Right cardiac atrium (tissue), 5 donors: ENCODE measurements at regions not wholly inside any gene's neighbourhood (a gene's known extent, or its start where the extent isn't known, plus 50 kb on each side); places are given as distances from the start of the nearest gene placed in this dataset.

ENCODE experiments used
- ATAC-seq, 2 donors: fragments of 200-7000 bp; cut with Tn5 transposase; one replicate each; pipeline versions ENCODE4 v1.8.0 to v1.9.1; 2020; ENCODE audit warnings: moderate library complexity in 2 of 2, mild to moderate bottlenecking in 1 of 2
- DNase-seq, 3 donors: peaks; one replicate each; pipeline ENCODE4 v3.0.0-alpha.2; 2020
- H3K27ac ChIP-seq: one replicate; pipeline ENCODE4 v1.5.1; 2013; ENCODE audit warnings: mild to moderate bottlenecking, low read length, control low read depth, moderate library complexity
- H3K27me3 ChIP-seq: one replicate; pipeline ENCODE4 v1.6.1; 2013; ENCODE audit not compliant: control insufficient read depth, insufficient read depth
- H3K4me1 ChIP-seq: one replicate; pipeline ENCODE4 v1.6.1; 2013; ENCODE audit warnings: low read length; ENCODE audit not compliant: control insufficient read depth, insufficient read depth
- H3K4me3 ChIP-seq: one replicate; pipeline ENCODE4 v1.5.1; 2013; ENCODE audit warnings: low read length, control low read depth
- H3K9me3 ChIP-seq: one replicate; pipeline ENCODE4 v1.6.1; 2013; ENCODE audit warnings: low read length; ENCODE audit not compliant: control insufficient read depth
- WGBS: extraction: QIAGEN DNeasy Blood & Tissue Kit; methylation state at CpG from one replicate; pipeline ENCODE4 v1.1.7; 2013; 5-methylcytosine and 5-hydroxymethylcytosine counted together
- intact Hi-C, 4 donors: fragments of 100-400 bp; cut with DNase I; formaldehyde crosslinking; loops; one replicate each; pipeline versions ENCODE4 v1.11.0 to v1.14.0; 2022 to 2023
- donor health status: healthy with polysubstance abuse.
- donor health status: DM: no; HTN: yes; CAD: no.
- donor health status: DM: no; HTN: no; CAD: no.
- donor health status: DM: no; HTN: yes; CAD: no; lungs with severe emphysema.
- donor health status: DM: yes; HTN: yes; CAD: no.

DNA sequence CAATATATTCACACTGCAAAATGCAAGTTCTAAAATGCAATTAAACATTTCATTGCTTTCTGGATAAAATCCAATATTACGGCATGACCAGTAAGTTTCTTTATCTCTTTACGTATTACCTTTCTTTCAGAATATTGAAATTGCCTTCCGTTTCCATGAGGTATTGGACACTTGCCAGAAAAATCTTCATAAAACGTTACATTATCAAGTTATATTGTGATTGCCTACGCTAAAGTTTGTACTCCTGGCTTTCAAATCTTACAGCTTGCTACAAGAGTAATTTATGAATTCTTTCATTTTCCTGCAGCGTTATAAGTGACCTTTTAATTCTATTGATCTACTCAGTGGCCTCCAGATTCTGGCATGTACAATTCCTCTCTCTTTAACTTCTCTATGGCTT lies 1349.3 kb downstream of the OTOL1 start:
- no peaks in the 10 kb centered on the region for H3K9me3 ChIP-seq
- no peaks in the 10 kb centered on the region for H3K27me3 ChIP-seq
- WGBS, result no CpG with 5 or more reads among the region's 6 CpGs
- ATAC-seq (no peak), DNase-seq (no peak)
- no peak overlapping the region for H3K27ac ChIP-seq
- no peaks in the 10 kb centered on the region for H3K4me1 ChIP-seq
- H3K4me3 ChIP-seq, result no peak overlapping the region
- intact Hi-C loops, result no loop called here

GRCh38 chr3:162847511-162847910 lies 1350.9 kb downstream of the OTOL1 start:
- Histone ChIP-seq H3K9me3 (no peaks in the 10 kb centered on the region), H3K27ac (no peak overlapping the region), H3K4me3 (no peak overlapping the region), H3K4me1 (no peaks in the 10 kb centered on the region), H3K27me3 (no peaks in the 10 kb centered on the region)
- ATAC-seq (no peak), DNase-seq (no peak)
- intact Hi-C loops, result no loop called here

DNA sequence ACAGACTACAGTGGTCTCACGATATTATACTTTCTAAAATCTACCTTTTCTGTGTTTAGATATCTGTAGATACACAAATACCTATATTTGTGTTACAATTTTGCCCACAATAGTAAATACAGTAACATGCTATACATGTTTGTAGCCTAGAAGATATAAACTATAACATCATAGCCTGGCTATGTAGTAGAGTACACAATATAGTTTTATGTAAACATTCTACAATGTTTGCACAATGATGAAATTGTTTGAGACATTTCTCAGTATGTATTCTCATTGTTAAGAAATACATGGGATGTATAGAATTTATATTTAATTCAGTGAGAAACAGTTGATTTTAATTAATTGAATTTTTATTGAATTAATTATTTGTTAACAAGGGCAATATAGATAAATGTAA lies 1367.0 kb downstream of the OTOL1 start:
- H3K4me1 ChIP-seq, result no peaks in the 10 kb centered on the region
- WGBS, result no CpG with 5 or more reads among the region's 1 CpG
- intact Hi-C loops, result no loop called here
- no peak overlapping the region for H3K27ac ChIP-seq
- DNase-seq (no peak), ATAC-seq (no peak)
- no peaks in the 10 kb centered on the region for H3K9me3 ChIP-seq
- no peak overlapping the region for H3K4me3 ChIP-seq
- H3K27me3 ChIP-seq, result no peaks in the 10 kb centered on the region

DNA sequence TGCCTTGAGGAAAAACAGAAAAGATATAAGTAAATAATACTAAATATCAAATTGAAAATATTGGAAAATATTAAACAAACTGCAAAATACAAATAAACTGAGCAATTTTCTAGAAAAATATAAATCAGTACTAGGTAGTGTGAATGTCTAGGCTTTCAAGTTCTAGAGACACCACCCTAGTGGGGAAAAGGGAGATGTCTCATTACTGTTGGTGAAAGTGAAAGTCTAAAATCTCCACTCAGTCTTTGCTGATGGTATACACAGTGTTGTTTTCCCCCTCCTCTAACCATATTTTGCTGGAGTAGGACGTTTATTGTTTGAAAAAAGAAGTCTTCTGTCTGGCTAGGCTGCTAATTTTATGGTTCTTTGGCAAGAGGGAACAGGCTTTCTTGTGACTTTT lies 1368.9 kb downstream of the OTOL1 start:
- H3K27me3 ChIP-seq, result no peaks in the 10 kb centered on the region
- WGBS, result no CpG with 5 or more reads among the region's 1 CpG
- DNase-seq, result no peak

DNA sequence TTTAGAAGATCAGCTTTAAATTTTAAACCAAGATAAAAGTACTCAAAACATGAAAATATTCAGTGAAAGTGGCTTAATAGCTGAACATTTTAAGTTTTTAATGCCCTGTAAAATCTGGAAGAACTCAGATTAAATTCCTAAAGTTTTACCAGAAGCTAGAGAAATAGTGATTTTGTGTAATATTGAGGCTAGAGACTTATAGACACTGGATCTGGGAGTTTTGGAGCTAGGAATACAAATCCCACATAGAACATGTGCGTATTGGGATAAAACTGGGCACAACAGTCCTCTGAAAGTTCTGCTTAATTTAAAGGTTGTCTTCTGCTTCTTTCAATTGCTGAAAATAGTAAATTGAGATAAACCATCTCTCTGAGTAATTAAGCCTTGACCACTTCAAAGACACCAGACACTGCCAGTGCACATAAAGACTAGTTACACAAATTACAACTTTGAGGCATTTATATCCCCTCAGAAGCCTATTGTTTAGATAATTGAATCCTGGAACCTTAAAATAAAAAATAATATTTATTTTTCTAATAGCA lies 1382.5 kb downstream of the OTOL1 start:
- intact Hi-C loops, result no loop called here

More for the DNA sequence above, 1368.9 kb downstream of the OTOL1 start:
- H3K4me3 ChIP-seq, result no peak overlapping the region
- no peak for ATAC-seq
- no peaks in the 10 kb centered on the region for H3K4me1 ChIP-seq
- no peak overlapping the region for H3K27ac ChIP-seq
- no peaks in the 10 kb centered on the region for H3K9me3 ChIP-seq
- intact Hi-C loops, result no loop called here

DNA sequence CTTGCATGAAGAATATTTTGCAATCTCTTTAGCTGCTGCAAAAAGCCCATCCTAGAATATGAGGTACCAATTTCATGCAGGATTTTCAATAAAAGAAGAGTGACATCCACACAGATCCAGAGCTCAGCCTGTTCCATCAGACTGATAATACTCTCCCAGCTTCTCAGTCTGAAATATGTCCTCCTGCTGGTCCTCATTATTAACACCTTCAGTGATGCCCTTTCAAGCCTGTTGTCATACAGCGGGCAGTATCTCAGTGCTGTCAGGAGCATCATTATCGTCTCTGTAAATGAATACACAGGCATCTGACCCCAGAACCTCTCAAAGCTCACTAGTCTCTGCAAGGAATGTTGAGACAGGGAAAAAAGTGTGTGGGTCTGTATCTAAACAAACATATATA lies 1387.8 kb downstream of the OTOL1 start:
- no peak for DNase-seq
- Histone ChIP-seq H3K9me3 (no peaks in the 10 kb centered on the region), H3K27ac (no peak overlapping the region), H3K4me1 (no peaks in the 10 kb centered on the region), H3K27me3 (no peaks in the 10 kb centered on the region), H3K4me3 (no peak overlapping the region)
- ATAC-seq, result no peak
- no CpG with 5 or more reads among the region's 2 CpGs for WGBS
- intact Hi-C loops, result no loop called here

More for the DNA sequence above, 1382.5 kb downstream of the OTOL1 start:
- WGBS, result no CpG with 5 or more reads among the region's 1 CpG
- H3K27ac ChIP-seq, result no peak overlapping the region
- no peaks in the 10 kb centered on the region for H3K27me3 ChIP-seq
- DNase-seq (no peak), ATAC-seq (no peak)
- H3K4me1 ChIP-seq, result no peaks in the 10 kb centered on the region
- H3K4me3 ChIP-seq, result no peak overlapping the region
- H3K9me3 ChIP-seq, result no peaks in the 10 kb centered on the region

GRCh38 chr3:162892921-162893793 lies 1396.5 kb downstream of the OTOL1 start:
- H3K27ac ChIP-seq, result no peak overlapping the region
- DNase-seq, result no peak
- ATAC-seq, result no peak
- intact Hi-C loops, result no loop called here
- no peaks in the 10 kb centered on the region for H3K9me3 ChIP-seq
- no peaks in the 10 kb centered on the region for H3K4me1 ChIP-seq
- no CpG with 5 or more reads among the region's 6 CpGs for WGBS
- no peak overlapping the region for H3K4me3 ChIP-seq
- no peaks in the 10 kb centered on the region for H3K27me3 ChIP-seq

DNA sequence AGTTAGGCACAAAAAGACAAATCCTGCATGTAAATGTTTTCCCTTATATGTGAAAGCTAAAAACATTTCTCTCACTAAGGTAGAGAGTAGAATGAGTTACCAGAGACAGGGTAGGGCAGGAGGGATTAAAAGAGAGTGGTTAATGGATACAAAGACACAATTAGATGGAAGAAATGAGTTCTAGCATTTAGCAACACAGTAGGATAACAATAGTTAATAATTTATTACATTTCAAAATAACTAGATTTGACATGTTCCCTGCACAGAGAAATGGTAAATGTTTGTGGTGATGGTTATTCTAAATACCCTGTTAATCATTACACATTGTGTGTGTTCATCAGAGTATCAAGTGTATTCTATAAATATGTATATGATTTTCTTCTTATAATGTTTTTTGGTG lies 1400.7 kb downstream of the OTOL1 start:
- Histone ChIP-seq H3K27ac (no peak overlapping the region), H3K4me1 (no peaks in the 10 kb centered on the region), H3K4me3 (no peak overlapping the region), H3K27me3 (no peaks in the 10 kb centered on the region), H3K9me3 (no peaks in the 10 kb centered on the region)
- intact Hi-C loops, result no loop called here
- ATAC-seq (no peak), DNase-seq (no peak)

DNA sequence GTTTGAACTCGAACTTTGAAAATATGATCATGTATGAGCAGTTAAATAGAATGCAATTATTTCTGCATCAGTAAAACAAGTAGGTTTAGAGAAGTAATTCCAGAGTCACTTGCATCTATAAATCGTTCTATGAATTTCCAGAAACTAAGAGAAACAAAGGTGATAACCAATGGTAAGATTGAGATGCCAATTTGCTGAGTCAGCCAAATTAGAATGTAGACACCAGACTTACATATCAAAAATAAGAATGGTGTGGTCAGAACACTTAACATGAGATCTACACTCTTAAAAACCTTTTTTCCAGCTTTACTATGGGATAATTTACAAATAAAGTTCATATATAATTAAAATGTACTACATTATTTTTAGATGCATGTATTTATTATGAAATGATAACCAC lies 1435.9 kb downstream of the OTOL1 start:
- no peak overlapping the region for H3K27ac ChIP-seq
- 74% methylated on average over 2 of the region's 2 CpGs for WGBS
- H3K27me3 ChIP-seq, result no peaks in the 10 kb centered on the region
- no peak overlapping the region for H3K4me3 ChIP-seq
- intact Hi-C loops, result no loop called here
- DNase-seq (no peak), ATAC-seq (no peak)
- H3K9me3 ChIP-seq, result no peaks in the 10 kb centered on the region
- no peaks in the 10 kb centered on the region for H3K4me1 ChIP-seq

DNA sequence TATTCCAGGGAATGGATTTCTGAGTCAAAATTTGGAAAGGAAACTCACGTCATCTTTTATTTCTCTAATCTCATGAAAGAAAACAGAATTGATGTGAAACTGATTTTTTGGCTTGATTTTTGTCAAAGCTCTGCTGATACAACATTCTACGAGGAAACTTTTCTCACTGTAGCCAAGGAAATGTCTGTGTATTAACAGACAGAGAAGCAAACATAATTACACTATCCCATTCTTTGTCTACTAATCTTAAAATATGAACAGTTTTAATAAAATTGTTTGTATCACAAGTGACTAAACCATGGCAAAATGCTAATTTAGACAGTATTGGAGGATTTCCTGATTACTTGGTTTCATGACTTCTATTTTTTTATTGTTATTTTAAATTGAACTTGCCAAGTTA lies 1437.0 kb downstream of the OTOL1 start:
- Histone ChIP-seq H3K9me3 (no peaks in the 10 kb centered on the region), H3K27ac (no peak overlapping the region), H3K27me3 (no peaks in the 10 kb centered on the region), H3K4me1 (no peaks in the 10 kb centered on the region), H3K4me3 (no peak overlapping the region)
- DNase-seq (no peak), ATAC-seq (no peak)
- 37% methylated on average over 2 of the region's 2 CpGs for whole genome bisulfite sequencing
- intact Hi-C loops, result no loop called here

DNA sequence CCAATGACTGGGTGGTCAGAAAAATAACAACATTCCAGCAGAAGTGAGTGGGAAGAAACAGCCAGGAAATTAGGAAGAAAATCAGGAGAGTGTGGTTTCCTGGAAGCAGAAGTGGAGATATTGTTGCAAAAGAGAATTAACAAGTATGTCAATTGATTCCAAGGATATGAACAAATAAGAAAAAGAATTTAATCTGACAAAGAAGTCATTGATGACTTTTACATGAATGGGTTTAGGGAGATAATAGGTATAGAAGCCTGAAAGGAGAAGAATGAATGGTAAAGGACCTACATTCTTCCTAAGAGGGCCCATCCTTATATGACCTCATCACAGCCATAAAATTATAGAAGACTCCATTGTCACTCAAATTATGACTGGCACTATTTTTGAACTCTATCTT lies 1440.1 kb downstream of the OTOL1 start:
- H3K27me3 ChIP-seq, result no peaks in the 10 kb centered on the region
- no peaks in the 10 kb centered on the region for H3K9me3 ChIP-seq
- DNase-seq (no peak), ATAC-seq (no peak)
- H3K4me3 ChIP-seq, result no peak overlapping the region
- no peak overlapping the region for H3K27ac ChIP-seq
- intact Hi-C loops, result no loop called here
- H3K4me1 ChIP-seq, result no peaks in the 10 kb centered on the region

DNA sequence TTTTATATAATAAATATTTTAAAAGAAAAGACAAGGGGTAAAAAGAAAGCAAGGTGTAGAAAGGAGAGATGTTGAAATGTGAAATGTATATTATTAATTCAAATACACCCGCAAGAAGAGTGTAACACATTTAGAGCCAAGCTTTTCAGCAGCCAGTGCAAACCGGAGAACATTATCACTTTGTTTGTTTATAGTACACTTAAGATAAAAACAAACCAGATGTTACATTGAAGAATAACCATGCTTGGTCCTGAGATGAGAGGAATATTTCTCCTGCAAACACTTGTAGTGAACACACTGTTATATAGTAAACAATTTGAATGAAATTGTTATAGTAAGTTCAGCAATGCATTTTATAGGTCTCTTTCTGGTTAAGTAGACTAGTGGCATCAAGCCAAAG lies 1441.5 kb downstream of the OTOL1 start:
- ATAC-seq (no peak), DNase-seq (no peak)
- H3K4me1 ChIP-seq, result no peaks in the 10 kb centered on the region
- no peak overlapping the region for H3K27ac ChIP-seq
- intact Hi-C loops, result no loop called here
- H3K4me3 ChIP-seq, result no peak overlapping the region
- 20% methylated on average over 2 of the region's 2 CpGs for WGBS
- H3K9me3 ChIP-seq, result no peaks in the 10 kb centered on the region
- no peaks in the 10 kb centered on the region for H3K27me3 ChIP-seq
